NCI-H226 (cell line): ENCODE measurements at regions not wholly inside any gene's neighbourhood (a gene's known extent, or its start where the extent isn't known, plus 50 kb on each side); places are given as distances from the start of the nearest gene placed in this dataset.
A peak's percentile ranks its signal among the peaks of the same experiment; 100 is the strongest.
"Not testable (repeated sequence)": the region's sequence is repeated elsewhere in the genome, so short reads cannot be mapped to it uniquely, and the experiment has no call there.

Experiments used
- DNase-seq: peaks from one replicate; pipeline ENCODE4 v3.0.0-alpha.2; 2015

DNA sequence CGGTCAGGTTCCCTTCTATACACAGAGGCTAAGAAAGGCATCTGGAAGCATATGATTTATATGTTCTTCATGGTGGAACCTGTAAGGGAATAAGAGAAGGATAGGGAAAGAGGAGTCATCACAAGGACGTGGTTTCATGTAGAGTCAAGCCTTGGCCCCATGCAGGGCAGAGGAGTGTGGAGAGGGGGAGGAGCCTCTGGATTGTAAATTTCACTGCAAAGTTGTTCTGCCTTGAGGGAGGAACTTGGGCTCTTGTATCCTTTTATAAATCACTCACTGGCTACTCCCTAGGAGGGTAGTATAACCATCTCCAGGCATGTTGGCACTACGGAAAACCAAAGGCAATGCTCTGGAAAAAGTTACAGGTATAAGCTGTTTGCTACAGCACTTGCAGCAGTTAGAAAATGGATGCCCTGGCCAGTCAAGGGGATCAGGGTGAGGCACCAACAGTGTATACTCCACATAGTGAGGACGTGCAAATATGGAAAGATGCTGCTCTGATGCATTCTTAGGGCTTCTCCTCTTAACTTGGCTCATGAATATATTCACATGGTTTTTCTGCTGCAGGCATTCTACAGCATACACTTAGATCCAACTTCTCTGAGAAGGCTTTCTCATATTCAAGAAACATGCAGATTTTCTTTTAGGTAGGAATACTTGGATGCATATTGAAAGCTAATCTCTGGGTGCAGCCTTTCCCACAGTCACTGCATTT, 60.3 kb upstream of the ZNF81 start:
- no peak for DNase-seq

DNA sequence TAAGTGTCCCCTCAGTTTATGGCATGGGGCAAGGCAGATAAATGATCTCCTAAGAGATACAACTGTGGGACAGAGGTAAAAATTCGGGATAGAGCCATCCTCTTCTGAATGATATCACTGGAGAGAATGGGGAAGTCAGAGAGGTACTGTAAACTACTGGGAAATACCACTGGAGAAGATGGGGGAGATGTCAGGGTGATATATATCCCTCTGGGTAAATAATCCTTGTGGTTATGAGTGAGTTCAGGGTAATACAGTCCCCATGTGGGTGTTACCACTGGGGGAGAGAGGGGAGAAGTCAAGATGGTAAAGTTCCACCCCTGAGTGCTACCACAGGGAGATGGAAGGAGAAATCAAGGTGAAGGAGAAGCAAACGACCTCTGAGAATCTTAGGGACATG, 63.9 kb upstream of the ZNF81 start:
- DNase-seq, result no peak

DNA sequence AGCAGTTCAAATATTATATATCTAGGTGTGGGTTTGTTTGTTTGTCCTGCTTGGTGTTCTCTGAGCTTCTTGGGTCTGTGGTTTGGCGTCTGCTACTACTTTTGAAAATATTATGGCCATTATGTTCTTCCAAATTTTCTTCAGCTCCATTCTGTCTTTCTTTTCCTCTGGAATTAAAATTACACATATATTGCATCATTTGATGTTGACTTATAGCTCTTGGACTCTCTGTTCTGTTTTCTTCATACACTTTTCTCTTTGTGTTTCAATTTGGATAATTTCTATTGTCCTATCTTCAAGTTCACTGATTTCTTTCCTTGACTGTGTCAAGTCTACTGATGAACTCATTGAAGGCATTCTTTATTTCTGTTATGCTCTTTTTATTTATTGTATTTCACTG, 65.2 kb upstream of the ZNF81 start:
- DNase-seq, result no peak

DNA sequence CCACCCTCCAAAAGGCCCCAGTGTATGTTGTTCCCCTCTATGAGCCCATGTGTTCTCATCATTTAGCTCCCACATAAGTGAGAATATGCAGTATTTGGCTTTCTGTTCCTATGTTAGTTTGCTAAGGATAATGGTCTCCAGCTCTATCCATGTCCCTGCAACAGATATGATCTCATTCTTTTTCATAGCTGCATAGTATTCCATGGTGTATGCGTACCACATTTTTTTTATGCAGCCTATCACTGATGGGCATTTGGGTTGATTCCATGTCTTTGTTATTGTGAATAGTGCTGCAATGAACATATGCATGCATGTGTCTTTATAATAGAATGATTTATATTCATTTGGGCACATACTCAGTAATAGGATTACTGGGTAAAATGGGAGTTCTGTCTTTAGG, 73.9 kb upstream of the ZNF81 start:
- not testable (repeated sequence) for DNase-seq

DNA sequence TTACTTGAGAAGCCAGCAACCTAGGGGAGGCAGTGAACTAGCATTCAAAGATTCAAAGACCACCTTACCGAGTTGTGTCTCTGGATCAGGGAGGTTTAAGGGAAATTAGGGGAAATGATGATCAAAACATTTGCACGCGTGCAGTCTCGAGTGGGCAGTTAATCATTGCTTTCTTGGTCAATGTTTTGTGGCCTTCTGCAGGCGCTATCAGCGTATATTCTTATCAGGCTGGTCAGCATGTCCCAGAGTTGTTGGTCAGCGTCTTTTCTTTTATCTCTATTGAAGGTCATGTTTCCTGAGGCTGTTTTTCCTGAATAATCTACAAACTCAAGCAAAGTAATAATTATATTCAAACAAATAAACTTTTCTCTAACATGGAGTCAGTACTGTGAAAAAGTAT, 84.0 kb upstream of the ZNF81 start:
- no peak for DNase-seq

DNA sequence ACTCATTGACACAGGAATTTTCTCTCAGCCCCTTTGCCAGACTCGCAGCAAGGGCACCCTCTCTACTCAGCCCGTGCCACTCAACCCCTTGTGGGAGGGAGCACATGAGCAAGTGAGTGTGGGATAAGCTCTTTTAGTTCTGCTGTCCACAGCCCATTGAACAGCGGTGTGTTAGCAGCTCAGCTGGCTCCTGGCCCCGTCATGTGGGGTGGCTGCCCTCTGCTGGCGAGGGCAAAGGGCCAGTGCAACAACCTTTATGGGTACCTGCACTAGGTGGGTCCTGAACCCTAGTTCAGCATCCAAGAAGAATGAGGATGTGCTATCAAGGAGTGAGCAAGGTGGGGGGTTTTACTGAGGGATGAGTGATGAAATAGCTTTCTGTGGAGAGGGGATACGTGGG, 85.0 kb upstream of the ZNF81 start:
- no peak for DNase-seq

DNA sequence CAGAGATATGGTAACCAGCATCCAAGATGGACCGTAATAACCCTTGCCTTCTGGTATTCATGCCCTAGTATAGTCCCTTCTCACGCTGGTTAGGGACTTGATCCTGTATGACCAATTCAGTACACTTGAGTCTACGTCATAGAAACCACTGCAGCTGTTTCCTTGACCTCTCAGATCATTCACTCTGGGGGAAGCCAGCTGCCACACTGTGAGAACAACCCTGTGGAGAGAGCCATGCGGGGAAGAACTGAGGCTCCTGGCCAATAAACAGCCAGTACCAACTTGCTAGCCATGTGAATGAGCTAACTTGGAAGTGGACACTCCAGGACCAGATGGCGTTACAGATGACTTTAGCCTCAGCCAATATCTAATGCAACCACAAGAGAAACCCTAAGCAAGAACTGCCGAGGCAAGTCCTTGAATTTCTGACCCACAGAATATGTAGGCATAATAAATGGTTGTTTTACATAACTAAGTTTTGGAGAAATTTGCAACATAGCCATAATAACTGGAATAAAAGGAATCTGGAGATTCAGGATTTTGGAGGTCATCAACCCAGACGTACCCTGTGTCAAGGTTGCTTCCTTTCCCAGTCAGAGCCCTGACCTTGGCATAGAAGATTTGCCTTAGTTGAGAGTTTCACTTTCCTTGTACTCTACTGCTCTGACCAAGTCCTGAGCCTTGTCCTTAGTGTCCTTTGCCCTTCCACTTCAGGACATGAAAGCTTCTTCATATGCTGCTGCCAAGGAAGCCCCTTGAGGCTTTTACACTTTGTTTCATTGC, 87.3 kb upstream of the ZNF81 start:
- no peak for DNase-seq

DNA sequence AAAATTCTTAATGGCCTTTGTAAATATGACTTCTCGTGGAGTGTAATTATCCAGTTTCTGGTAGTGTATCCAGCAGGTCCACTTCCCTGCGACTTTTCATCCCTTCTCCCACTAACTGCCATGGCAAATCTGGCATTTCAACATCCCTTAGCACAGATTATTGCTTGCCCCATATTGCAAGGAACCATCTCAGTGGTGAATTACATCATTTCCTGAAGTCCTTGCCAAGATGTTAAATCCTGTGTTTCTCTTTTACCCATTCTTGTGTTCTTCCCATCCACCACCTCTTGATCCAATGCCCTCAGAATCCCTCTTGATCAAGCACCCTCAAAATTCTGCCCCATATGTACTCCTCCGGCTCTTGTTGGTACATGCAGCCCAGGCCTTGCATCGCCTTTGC, 88.1 kb upstream of the ZNF81 start:
- no peak for DNase-seq

DNA sequence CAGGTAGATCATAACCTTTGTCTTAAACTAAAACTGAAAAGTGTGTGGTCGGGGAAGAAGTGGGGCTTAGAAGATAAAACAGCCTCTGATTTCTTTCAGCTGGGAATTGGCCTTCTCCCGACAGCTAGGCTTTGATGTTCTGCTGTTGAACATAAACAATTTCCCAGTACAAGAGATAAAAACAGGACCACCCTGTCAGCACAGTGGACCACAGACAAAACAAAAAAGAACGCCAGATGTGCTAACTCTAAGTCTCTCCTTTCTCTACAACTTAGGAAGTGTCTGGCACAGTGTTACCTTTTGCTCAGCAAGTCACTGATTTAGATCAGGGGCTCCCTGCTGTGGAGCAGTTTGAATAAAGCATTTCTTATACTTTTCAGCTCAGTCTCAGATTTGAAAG, 87.5 kb upstream of the UXT start:
- DNase-seq, result no peak

DNA sequence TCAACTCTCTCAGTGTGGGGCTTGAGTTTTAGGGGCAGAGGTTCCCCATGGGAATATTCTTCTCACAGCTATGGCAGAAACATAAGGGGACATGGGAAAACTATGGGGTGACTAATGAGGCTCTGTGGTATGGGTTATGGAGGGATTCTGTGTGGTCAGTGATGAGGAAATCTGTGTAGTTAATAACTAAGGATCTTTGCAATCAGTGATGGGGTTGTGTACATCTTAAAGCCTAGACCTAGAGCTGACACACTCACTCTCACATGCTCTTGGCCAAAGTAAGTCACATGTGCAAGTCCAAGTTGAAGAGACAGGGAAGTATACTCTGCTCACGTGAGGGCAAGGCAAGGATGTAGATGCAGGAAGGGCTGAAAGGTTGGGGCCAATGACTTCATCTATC, 86.4 kb upstream of the UXT start:
- no peak for DNase-seq

DNA sequence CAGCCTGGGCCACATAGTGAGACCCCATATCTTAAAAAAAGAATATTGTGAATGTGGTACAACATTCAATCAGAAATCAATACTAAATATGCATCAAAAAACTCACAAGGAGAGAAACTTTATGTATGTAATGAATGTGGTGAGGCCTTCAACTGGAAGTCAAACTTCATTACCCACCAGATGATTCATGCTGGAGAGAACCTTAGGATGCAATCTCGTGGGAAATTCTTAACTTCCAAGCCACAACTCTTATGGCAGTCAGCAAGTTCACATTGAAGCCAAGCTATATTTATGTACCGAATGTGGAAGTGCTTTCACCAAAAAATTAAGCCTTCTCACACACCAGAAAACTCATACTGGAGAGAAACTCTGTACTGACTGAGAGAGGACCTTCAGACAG, 84.5 kb upstream of the UXT start:
- DNase-seq, result no peak

DNA sequence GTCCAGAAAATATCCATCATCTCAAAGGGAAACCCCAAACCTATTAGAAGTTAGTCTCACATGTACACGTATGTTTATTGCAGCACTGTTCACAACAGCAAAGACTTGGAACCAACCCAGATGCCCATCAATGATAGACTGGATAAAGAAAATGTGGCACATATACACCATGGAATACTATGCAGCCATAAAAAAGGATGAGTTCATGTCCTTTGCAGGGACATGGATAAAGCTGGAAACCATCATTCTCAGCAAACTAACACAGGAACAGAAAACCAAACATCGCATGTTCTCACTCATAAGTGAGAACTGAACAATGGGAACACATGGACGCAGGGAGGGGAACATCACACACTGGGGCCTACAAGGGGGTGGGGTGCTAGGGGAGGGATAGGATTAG, 79.9 kb upstream of the UXT start:
- not testable (repeated sequence) for DNase-seq

DNA sequence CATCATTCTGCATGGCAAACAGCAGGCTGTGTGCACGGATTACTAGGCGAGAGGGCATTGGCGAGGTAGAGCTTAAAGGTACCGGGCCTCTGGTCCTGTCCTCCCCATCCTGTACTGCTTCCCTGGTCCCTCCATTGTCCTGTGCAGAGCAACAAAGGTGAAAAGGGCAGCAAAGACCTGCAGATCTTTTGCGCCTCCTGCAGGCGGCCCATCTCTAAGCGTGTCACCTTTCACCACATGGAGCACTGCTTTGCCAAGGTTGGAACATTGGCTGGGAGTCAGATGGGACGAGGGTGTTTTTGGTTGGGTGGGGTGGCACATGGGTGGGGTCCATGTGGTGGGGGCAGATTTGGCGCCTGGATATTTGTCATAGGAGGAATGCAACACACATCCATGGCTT, 64.7 kb upstream of the UXT start:
- DNase-seq, result no peak

DNA sequence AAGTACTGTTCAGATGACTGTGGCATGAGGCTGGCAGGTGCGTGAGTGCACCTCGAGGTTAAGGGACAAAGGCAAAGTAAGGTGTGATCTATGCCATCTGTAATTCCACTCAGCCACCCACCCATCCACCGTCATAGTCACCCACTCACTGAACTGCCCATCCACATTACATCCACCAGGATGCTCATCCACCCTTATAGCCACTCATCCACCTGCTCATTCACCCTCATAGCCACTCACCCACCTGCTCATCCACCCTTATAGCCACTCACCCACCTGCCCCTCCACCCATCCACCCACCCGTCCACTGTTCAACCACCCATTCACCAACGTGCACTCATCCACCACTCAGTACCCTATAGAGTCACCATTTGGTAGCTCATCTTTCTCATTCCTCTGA, 64.1 kb upstream of the UXT start:
- no peak for DNase-seq

DNA sequence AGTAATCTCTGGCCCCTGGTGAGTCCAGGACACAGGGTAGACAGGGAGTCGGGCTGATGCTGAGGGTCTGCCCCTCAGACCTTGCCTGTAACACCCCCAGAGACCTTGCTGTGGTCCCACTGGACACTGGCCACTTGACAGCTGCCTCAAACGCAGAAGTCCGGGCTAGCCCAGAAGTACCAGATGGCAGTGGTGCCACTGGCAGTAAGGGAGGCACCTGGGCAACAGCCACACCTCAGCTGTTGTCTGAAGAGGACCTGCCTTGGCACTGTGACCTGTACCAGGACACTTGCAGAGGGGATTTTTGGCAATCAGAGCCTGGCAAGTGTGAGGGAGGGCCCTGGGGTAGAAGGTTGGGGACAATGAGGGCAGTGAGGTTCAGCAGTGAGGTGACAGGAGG, 63.3 kb upstream of the UXT start:
- no peak for DNase-seq

DNA sequence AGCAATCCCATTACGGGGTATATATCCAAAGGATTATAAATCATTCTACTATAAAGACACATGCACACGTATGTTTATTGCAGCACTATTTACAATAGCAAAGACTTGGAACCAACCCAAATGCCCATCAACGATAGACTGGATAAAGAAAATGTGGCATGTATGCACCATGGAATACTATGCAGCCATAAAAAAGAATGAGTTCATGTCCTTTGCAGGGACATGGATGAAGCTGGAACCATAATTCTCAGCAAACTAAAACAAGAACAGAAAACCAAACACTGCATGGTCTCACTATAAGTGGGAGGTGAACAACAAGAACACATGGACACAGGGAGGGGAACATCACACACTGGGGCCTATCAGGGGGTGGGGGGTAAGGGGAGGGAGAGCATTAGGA, 56.1 kb upstream of the UXT start:
- DNase-seq, result not testable (repeated sequence)

DNA sequence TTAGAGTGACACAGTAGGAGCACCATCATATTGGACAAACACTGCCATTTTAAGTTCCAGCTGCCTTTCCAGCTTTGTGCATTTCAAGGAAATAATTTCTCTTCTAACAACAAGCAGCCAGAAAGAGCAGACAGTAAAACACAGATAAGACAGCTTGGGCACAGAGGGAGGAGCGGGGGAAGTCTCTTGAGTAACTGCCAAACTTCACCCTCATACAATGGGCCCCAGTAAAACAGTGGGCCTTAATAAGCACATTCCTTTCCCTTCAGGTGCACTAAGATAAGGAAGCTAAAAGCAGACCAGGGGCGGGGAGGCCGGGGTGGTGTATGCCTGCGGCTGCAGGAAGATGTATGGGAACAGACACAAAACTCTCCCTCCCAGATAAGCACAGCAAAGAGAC, 53.7 kb upstream of the UXT start:
- peak; percentile 20 for DNase-seq

DNA sequence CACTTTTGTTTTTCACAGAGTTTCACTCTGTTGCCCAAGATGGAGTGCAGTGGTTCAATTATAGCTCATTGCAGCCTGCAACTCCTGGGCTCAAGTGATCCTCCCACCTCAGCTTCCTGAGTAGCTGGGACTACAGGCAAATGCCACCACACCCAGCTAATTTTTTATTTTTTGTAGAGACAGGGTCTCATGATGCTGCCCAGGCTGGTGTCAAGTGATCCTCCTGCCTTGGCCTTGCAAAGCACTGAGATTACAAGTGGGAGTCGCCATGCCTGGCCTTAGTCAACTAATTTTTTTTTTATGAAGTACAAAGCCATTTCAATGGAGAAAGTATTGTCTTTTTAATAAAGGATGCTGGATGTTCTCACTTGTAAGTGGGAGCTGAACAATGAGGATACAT, 51.3 kb upstream of the UXT start:
- no peak for DNase-seq
